Lower leg skin (tissue), 3 donors: ENCODE measurements at regions not wholly inside any gene's neighbourhood (a gene's known extent, or its start where the extent isn't known, plus 50 kb on each side); places are given as distances from the start of the nearest gene placed in this dataset.

Experiments
- POLR2A ChIP-seq, 2 donors: fragments of 450-650 bp; IDR thresholded peaks; one replicate each; pipeline ENCODE4 v1.6.1; 2016 to 2017; ENCODE audit warnings: antibody characterized with exemption in 2 of 2, mild to moderate bottlenecking in 1 of 2, moderate library complexity in 1 of 2
- TF ChIP-seq, protein P1 (sequence below), 3 donors: fragments of 450-650 bp; IDR thresholded peaks; one replicate each; pipeline ENCODE4 v1.5.1; 2016; ENCODE audit warnings: antibody characterized with exemption in 3 of 3, mild to moderate bottlenecking in 3 of 3, moderate library complexity in 2 of 3

DNA sequence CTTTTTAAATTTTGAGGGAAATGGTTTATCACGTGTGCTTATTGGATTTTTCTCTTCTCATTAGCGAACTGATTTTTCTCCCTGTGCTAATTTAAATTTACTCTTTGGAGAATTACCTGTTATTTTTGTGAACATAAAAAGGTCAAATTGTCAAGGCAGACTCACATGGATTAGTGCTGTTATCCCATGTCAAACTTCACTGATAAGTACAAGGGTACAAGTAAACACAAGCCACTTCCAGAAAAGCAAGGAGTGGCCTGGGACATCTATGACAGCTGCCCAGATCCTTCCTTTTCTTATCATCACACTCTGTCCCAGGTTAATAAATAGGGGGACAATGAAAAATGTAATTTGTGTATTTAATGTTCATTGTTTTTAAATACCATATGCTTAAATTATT lies 901.2 kb downstream of the LTN1 start:
- TF ChIP-seq POLR2A (IDR thresholded peaks at IDR 0.05) = no peak
- TF ChIP-seq, protein P1, sequence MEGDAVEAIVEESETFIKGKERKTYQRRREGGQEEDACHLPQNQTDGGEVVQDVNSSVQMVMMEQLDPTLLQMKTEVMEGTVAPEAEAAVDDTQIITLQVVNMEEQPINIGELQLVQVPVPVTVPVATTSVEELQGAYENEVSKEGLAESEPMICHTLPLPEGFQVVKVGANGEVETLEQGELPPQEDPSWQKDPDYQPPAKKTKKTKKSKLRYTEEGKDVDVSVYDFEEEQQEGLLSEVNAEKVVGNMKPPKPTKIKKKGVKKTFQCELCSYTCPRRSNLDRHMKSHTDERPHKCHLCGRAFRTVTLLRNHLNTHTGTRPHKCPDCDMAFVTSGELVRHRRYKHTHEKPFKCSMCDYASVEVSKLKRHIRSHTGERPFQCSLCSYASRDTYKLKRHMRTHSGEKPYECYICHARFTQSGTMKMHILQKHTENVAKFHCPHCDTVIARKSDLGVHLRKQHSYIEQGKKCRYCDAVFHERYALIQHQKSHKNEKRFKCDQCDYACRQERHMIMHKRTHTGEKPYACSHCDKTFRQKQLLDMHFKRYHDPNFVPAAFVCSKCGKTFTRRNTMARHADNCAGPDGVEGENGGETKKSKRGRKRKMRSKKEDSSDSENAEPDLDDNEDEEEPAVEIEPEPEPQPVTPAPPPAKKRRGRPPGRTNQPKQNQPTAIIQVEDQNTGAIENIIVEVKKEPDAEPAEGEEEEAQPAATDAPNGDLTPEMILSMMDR (IDR thresholded peaks at IDR 0.05) = no peak
